Stimulated activated naive CD4-positive, alpha-beta T cell (primary cell): ENCODE measurements at regions not wholly inside any gene's neighbourhood (a gene's known extent, or its start where the extent isn't known, plus 50 kb on each side); places are given as distances from the start of the nearest gene placed in this dataset.
"Not testable (repeated sequence)": the region's sequence is repeated elsewhere in the genome, so short reads cannot be mapped to it uniquely, and the experiment has no call there.

Source experiments
- DNase-seq, 6 experiments: peaks; one replicate each; lab custom pipeline; 2025; lab: John Stamatoyannopoulos, UW

DNA sequence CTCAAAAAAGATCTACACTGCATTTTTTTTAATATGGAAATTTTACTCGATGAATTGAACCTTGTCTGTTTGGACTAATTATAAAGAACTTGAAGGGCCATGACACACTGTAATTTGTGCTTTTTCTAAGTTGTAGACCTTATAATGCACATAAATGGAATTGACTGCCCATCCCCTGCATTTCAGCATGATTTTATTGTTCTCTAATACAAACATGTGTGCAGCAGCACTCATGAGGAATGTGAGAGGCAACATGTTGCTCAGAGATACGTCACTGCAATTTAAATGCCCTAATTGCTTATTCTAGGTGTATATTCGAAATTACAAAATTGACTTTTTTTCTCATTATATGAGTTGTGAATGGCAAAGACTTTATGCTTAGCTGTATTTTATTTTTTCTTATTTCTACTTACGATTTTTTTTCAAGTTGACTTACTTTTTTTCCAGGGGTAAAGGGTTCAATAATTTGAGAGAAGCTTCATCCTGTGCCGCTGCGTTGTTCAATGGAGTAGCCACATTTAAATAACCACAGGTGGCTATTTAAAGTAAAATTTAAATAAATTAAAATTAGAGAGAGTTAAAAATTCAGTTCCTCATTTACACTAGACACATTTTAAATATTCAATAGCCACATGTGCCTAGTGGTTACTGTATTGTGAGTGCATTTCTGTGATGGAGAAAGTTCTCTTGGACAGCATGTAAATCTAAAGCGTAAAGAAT is 1346.4 kb downstream of the ROBO1 start:
- DNase-seq, result no peak

DNA sequence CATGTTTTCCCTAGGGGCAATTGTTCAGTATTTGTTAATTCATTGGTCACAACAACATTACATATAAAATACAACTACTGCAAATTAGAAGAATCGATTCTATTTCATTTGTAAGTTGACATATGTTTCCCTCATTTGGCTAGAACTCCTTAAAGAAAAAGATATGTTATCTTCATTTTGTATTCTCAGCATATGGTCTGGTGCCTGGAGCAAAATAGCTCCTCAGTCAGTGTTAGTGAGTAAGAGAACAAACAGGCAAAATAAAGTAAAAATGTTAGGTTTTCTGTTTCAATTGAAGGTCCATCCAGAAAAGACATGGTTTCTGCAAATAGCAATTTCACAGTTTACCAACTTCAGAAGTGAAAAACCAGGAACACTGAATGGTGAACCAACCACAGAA is 1343.1 kb downstream of the ROBO1 start:
- no peak for DNase-seq

DNA sequence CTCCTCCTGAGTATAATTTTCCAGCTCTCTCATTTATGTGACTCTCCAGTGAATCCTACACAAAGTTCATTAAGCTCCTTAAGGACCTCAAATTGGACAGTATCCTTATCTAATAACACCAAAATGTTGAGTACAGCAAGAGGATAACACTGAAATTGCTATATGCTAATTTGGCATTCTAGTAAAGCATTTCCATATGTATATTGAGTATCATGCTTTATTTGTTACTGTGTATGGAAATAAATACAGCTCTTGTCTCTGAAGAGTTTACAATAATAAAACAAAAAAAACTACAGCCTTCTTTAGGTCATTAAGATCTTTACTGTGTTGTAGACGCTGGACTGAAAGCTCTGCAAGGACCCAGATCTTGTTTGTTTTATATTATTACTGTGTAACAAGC is 1341.3 kb downstream of the ROBO1 start:
- no peak for DNase-seq

GRCh38 chr3:78427303-78427702 is 1340.5 kb downstream of the ROBO1 start:
- DNase-seq, result no peak

DNA sequence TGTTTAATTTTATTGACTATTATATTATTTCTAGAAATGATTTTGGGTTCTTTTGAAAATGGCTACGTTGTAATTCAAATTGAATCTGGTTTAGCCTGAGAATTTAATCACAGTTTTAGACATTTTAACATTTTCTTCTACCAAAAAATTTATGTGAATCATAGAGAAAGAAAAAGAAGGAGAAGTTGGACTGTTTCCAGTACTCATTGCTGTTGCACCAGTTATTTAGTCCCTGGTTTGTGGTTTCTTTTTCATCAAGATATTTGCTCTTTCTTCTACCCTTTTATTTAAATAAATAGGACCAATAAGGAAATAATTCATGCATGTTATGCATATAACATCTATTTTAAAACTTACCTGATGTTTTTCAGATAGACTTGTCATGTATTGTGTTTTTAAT is 1337.1 kb downstream of the ROBO1 start:
- DNase-seq, result no peak

- no peak for DNase-seq
Observed at GRCh38 chr3:78434801-78435200, 1333.0 kb downstream of the ROBO1 start.

- DNase-seq, result no peak
Observed at GRCh38 chr3:78455166-78455565, 1312.6 kb downstream of the ROBO1 start.

GRCh38 chr3:78455712-78456433 is 1311.9 kb downstream of the ROBO1 start:
- no peak for DNase-seq

GRCh38 chr3:78459796-78460195 is 1308.0 kb downstream of the ROBO1 start:
- no peak for DNase-seq

DNA sequence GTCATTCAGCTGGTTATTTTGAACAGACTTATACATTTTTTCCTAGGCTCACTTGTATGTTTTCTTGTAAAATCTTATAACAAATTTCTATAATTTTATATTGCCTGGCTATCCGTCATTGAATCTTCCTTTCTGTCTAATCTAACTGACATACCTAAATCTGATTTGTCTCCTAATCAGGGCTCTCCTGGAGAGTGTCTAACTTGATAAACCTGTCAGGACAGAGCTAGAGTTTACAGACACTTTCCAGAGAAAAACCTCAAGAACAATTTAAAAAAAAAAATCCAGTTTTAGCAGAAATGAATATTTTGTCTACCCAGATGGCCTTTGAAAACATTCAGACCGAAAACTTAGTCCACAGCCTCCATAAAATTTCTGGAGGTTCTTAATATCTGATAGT is 1305.8 kb downstream of the ROBO1 start:
- no peak for DNase-seq

DNA sequence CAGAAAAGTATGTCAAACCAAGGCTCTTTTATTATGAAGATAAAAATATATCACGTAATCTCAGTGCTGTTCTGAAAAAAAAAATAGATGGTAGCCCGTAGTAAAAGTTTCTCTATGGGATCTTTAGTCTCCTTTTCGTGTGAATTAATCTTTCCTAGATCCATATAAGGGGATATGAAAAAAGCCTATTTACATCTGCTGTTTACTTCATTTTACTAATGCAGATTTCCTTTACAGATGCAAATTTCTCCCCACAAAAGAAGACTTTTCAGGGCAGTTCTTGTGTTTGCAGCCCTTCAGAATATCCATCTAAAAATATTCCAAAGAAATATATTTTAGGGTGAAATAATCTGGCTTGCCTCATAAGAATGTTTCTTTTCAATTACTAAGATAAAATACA is 1291.7 kb downstream of the ROBO1 start:
- DNase-seq, result no peak

GRCh38 chr3:78481050-78481449 is 1286.7 kb downstream of the ROBO1 start:
- no peak for DNase-seq

DNA sequence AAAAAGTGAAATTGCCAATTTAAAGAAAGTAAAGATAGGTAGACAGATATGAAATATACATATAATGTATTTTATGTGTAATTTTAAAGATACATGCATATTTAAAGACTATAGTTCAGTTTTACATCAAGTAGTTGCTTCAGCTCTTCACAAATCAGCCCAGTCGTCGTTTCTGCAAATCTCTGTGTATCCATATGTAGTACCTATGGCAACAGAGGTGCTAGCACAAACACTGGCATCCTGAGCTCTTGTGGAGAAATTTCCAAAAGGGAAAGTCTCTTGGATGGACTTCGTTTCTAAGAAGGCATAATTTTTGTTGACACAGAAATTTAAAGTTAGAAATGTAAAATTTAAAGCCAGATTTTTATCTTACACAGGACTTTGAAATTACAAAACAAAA is 1284.7 kb downstream of the ROBO1 start:
- DNase-seq, result no peak

DNA sequence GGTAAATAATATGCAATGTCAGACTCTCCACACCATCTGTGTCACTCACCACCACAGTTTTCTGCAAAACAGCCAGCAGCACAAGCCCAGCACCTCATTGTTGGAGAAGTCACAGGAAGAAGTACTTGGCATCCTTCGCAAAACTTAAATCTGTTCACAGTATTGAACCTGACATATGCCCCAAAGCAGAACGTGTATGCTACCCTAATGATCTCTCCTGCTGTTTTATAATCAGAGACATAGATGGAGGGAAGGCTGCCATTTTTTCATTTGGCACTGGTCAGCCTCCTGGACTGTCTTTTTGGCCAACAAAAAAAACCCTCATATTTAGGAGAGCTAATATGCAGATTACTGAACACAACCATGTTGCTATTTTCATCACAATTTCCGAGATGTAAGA is 1272.9 kb downstream of the ROBO1 start:
- no peak for DNase-seq

DNA sequence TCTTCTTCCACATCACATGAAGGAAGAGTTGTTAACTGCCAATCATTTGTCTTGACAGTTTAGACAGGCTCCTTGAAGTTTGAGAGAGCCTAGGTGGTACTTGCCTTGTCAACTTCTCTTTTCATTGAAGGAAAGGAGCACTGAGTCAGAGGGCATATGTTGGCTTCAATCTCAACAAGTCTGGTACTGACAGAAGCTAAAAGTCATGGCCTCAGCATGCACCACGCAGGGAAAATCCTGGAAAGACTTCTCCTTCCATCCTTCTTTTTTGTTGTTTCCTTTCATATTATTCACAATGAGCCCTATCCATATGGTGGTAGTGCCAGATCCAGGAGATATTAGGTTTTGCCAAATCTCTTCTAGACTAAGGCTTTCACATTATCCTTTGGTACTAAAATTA is 1272.5 kb downstream of the ROBO1 start:
- DNase-seq, result no peak

DNA sequence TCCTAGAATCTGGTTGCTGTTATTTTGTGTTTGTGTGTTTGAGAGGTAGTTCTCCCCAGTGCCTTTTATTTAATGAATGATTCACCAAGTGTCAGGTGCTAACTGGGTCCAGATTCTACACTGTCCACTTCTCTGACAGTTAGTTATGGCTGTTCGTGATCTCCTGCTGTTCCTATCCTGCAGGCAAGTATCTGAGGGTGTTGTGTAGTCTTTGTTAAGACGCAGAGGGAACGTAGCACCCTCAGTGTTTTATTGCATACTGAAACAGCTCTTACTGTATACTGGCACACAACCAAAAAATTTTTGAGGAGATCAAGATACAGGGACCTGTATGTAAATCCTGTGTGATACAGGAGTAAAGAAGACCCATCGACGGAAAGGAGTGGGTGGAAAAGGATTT is 1271.3 kb downstream of the ROBO1 start:
- DNase-seq, result no peak

DNA sequence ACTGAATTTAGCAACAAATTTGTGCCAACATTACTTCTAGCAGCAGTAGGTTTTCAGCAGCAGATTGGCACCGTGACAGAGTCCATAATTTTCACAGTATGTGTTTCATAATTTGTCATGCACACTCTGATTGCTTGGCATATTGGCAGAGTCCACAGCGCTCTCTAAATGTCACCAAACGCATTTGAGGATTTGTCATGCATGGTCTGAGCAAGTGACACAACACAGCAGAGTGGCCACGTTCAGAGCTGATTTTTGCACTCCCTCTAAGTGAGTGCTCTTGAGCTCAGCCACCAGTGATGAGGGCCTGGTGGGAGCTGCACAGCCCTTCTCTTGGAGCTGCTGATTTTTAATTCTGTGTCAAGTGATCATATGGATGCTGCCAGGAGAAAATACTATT is 1270.8 kb downstream of the ROBO1 start:
- DNase-seq, result no peak

- DNase-seq, result no peak
Observed at GRCh38 chr3:78497767-78498166, 1270.0 kb downstream of the ROBO1 start.

DNA sequence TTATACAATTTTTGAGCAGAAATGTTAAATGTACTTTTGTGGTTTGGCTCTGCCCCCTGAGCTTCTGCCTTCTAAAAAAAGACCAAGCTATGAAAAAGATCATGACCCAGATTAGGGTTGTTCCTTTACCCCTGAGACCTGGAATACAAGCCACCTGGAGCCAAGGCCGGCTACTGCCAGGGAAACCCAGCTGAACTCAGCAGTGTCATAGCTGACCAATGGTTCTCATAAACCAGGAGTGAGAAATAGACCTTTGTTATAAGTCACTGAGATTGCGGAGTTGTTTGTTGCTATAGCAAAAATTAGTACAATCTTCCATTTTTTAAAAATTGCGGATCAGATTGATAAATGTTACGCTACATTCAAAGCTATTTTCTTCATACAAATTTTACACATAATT is 1261.7 kb downstream of the ROBO1 start:
- no peak for DNase-seq

DNA sequence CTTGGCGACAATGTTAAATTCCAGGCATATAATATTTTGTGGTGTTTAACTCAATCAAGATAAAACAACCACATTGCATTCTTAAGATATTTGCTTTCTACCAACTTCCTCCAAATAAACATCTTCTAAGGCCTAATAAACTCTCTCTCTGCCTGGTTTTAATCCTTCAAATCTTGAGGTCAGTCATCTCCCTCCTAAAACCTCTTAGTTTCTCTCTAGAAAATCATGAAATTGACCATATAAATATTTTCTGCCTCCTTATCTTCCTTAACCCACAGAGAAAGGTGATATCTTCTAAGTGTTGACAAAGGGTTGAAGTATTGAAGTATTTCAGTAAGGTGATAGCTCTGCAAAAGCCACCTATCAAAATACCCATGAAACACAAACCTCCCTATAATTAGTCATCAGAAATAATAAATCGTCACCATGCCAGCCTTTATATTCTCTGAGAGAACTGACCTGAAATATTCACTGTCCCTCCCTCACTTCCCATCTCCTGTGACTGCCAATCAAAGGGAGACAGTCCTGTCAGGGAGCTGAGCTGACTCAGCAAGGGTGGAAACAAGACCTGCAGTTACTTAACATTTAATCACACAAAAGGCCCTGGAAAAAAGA is 1261.1 kb downstream of the ROBO1 start:
- no peak for DNase-seq

DNA sequence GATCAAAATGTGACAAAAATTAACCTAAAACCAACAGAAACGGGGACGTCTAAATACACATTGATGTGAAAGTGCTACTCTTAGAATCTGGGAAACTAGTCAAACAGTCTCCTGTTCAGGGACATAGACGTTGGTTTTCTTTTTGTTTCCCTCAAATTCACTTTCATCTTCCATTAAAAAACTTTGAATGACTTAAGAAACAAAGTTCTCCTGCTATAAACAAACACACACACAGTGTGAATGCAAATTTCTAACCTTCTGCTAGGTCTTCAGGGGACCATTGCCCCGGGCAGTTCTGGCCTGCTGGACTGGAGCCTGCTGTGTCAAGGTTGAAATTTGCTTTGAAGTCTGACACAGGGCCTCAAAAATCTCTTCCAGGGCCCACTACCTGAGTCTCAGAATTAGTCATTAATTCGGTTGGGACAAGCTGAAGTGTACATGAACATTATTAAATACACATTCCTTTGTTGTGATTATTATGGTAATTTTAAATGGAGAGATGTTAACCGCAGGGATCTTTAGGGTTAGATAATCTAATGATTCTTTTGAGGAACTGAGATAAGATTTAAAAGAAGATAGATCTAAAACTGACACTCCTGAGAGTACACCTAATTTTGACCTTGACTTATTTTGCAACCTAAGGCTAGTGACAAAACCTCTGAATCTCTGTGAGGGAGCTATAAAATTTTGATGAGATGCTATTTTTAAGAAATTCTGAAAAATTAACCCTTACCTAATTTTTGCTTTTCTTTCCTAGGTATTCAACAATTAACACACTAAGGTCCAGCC is 1260.4 kb downstream of the ROBO1 start:
- DNase-seq, result no peak

DNA sequence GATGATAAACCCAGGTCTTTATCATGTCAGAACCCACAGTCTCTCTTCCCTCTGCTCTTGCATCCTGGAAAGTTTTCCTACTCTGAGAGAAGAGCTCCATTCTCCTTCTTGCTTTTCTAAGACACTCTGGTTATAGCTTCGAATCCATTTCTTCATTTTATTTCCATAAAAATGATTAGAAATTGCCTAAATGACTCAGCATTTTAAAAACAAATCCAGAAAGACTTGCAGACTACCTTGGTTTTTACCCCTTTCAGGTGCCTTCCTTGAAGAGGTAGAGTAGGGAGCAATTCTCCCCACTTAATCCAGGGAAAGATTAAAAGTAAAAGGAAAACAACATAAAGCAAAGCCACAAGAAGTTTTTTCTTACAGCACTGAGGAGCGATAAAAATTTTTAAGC is 1256.0 kb downstream of the ROBO1 start:
- DNase-seq, result no peak

DNA sequence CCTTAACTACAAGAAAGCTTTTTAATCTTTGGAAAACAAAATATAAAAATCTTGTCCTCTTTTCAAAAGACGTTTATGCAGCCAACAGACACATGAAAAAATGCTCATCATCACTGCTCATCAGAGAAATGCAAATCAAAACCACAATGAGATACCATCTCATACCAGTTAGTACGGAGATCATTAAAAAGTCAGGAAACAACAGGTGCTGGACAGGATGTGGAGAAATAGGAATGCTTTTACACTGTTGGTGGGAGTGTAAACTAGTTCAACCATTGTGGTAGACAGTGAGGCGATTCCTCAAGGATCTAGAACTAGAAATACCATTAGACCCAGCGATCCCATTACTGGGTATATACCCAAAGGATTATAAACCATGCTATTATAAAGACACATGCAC is 1255.0 kb downstream of the ROBO1 start:
- not testable (repeated sequence) for DNase-seq
